ENCODE measurements at regions not wholly inside any gene's neighbourhood (a gene's known extent, or its start where the extent isn't known, plus 50 kb on each side); places are given as distances from the start of the nearest gene placed in this dataset.
"Not testable (repeated sequence)": the region's sequence is repeated elsewhere in the genome, so short reads cannot be mapped to it uniquely, and the experiment has no call there.

DNA sequence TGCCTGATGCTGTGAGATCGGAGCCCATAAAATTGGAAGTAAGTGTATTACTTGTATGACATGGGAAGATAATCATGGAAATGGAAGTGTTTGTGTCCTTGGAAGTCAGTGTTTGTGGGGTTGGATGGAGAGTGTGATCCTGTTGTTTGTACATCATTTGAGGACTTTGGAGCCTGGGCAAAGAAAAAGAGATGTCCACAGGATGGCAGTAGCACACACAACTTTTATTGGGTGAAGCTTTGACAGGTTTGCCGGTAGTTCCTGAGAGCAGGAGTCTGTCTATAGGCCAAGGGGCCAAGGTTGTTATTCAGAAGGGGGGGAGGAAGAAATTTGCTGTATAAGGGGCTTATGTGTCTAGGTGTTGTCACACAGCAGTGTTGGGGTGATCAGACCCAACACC is 533.3 kb downstream of the RPIA start:
- H3K27me3 Mint-ChIP-seq (ENCODE audit: insufficient read depth); H3K27me3 ChIP-seq (ENCODE audit: control insufficient read depth, insufficient read depth, low read length, poor library complexity, severe bottlenecking); H3K27ac Mint-ChIP-seq; H3K4me3 ChIP-seq (ENCODE audit: low read length); H3K4me1 Mint-ChIP-seq; H3K9me3 ChIP-seq (ENCODE audit: control insufficient read depth, low read length); DNase-seq; H3K36me3 ChIP-seq (ENCODE audit: control insufficient read depth, insufficient read depth, low read length); H3K4me3 Mint-ChIP-seq; H3K9ac ChIP-seq (ENCODE audit: extremely low read depth, low read length, poor library complexity, severe bottlenecking); H3K36me3 Mint-ChIP-seq (ENCODE audit: low read depth); H3K4me1 ChIP-seq (ENCODE audit: control insufficient read depth, insufficient read depth, low read length); H3K27ac ChIP-seq (ENCODE audit: low read depth, low read length): not testable (repeated sequence)
- H3K9me3 Mint-ChIP-seq = peaks cover 31% of the 10 kb centered on the region
- 88% methylated on average over 2 of the region's 2 CpGs; no CpG with 5 or more reads in 1 of the 2 experiments for WGBS, 2 experiments (ENCODE audit: insufficient coverage in 1 of 2, insufficient read length in 1 of 2)

GRCh38 chr2:89229979-89230378 is 538.5 kb downstream of the RPIA start:
- H3K9me3 ChIP-seq (ENCODE audit: control insufficient read depth, low read length); H3K4me1 ChIP-seq (ENCODE audit: control insufficient read depth, insufficient read depth, low read length); H3K27ac ChIP-seq (ENCODE audit: low read depth, low read length); H3K9ac ChIP-seq (ENCODE audit: extremely low read depth, low read length, poor library complexity, severe bottlenecking); H3K4me1 Mint-ChIP-seq; H3K27ac Mint-ChIP-seq; H3K36me3 Mint-ChIP-seq (ENCODE audit: low read depth); H3K36me3 ChIP-seq (ENCODE audit: control insufficient read depth, insufficient read depth, low read length); DNase-seq; H3K27me3 ChIP-seq (ENCODE audit: control insufficient read depth, insufficient read depth, low read length, poor library complexity, severe bottlenecking); H3K4me3 Mint-ChIP-seq; H3K27me3 Mint-ChIP-seq (ENCODE audit: insufficient read depth); H3K4me3 ChIP-seq (ENCODE audit: low read length): not testable (repeated sequence)
- peaks cover 24% of the 10 kb centered on the region for H3K9me3 Mint-ChIP-seq
- 97 to 100% methylated on average over 2 to 4 of the region's 6 CpGs for WGBS, 2 experiments (ENCODE audit: insufficient coverage in 1 of 2, insufficient read length in 1 of 2)

DNA sequence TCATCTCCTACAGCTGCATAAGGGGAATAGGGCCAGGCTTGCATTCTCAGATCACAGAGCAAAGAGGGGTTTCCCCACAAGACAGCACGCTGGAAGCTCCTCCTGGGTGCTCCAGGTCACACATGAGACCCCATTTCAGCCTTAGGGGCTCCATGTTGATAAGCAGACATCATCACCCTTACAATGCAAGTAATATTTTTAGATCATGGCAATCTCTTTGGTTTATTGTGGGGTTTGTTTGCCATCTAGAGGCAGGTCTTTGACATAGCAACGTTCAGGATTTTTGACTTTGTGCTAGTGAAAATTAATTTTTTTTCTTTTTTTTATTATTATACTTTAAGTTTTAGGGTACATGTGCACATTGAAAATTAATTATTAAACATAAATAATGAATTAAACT is 539.8 kb downstream of the RPIA start:
- not testable (repeated sequence) for H3K4me3 Mint-ChIP-seq; H3K9me3 ChIP-seq (ENCODE audit: control insufficient read depth, low read length); H3K27me3 ChIP-seq (ENCODE audit: control insufficient read depth, insufficient read depth, low read length, poor library complexity, severe bottlenecking); H3K36me3 Mint-ChIP-seq (ENCODE audit: low read depth); H3K4me1 Mint-ChIP-seq; H3K4me1 ChIP-seq (ENCODE audit: control insufficient read depth, insufficient read depth, low read length); DNase-seq; H3K36me3 ChIP-seq (ENCODE audit: control insufficient read depth, insufficient read depth, low read length); H3K4me3 ChIP-seq (ENCODE audit: low read length); H3K27me3 Mint-ChIP-seq (ENCODE audit: insufficient read depth); H3K27ac Mint-ChIP-seq; H3K27ac ChIP-seq (ENCODE audit: low read depth, low read length); H3K9ac ChIP-seq (ENCODE audit: extremely low read depth, low read length, poor library complexity, severe bottlenecking)
- TF ChIP-seq CTCF (conservative IDR thresholded peaks at IDR 0.05) = peak; percentile 13
- no CpG with 5 or more reads among the region's 2 CpGs for WGBS, 2 experiments (ENCODE audit: insufficient coverage in 1 of 2, insufficient read length in 1 of 2)
- peaks cover 19% of the 10 kb centered on the region for H3K9me3 Mint-ChIP-seq

DNA sequence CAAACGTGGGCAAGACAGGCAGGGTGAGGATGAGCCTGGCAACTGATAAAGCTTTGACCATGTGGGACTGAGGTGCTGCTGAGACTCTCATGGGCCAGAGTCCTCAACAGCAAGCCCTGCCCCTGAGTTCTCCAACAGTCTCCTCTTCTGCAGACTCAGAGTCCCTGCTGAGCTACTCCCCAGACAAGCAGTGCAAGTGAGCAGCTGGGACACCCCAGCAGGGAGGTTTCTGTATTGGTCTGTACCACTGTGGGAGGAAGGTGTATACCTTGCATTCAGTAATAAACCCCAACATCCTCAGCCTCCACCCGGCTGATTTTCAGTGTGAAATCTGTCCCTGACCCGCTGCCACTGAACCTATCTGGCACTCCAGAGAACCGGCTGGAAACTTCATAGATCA is 542.5 kb downstream of the RPIA start:
- 78 to 80% methylated on average over 1 to 3 of the region's 4 CpGs for WGBS, 2 experiments (ENCODE audit: insufficient coverage in 1 of 2, insufficient read length in 1 of 2)
- H3K27ac Mint-ChIP-seq; DNase-seq; H3K4me3 Mint-ChIP-seq; H3K9ac ChIP-seq (ENCODE audit: extremely low read depth, low read length, poor library complexity, severe bottlenecking); H3K36me3 Mint-ChIP-seq (ENCODE audit: low read depth); H3K4me3 ChIP-seq (ENCODE audit: low read length); H3K9me3 ChIP-seq (ENCODE audit: control insufficient read depth, low read length); H3K27me3 Mint-ChIP-seq (ENCODE audit: insufficient read depth); H3K27ac ChIP-seq (ENCODE audit: low read depth, low read length); H3K4me1 ChIP-seq (ENCODE audit: control insufficient read depth, insufficient read depth, low read length); H3K9me3 Mint-ChIP-seq; H3K27me3 ChIP-seq (ENCODE audit: control insufficient read depth, insufficient read depth, low read length, poor library complexity, severe bottlenecking); H3K36me3 ChIP-seq (ENCODE audit: control insufficient read depth, insufficient read depth, low read length); H3K4me1 Mint-ChIP-seq: not testable (repeated sequence)

DNA sequence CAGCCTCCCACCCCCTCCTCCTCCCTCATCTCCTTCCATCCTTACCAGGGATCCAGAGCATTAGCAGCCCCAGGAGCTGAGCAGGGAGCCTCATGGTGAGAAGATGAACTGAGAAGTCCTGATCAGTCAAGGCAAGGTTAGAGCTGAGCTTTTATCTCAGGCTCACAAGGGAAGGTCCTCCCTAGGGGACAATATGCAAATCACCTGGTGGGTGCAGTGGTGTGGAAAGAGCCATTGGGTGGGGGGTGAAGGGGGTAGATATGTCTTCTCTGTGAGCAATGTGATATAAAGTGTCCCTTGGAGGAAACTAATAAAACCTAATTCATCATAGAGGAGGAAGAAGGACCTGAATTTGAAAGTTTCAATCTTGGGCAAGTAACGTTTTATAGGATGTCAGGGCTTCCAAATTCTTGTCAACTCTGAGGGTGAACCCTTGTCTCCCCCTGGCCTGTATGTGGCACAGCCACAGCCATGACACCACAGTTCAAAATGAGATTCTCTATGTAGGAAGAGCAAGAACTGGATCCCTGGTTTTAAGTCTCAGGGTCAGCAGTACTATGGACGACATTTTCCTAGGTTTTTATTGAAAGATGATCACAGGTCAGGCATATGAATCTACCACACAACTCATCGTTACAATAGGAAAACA is 543.5 kb downstream of the RPIA start:
- H3K27ac ChIP-seq (ENCODE audit: low read depth, low read length); H3K4me3 ChIP-seq (ENCODE audit: low read length); H3K4me1 ChIP-seq (ENCODE audit: control insufficient read depth, insufficient read depth, low read length); H3K27me3 ChIP-seq (ENCODE audit: control insufficient read depth, insufficient read depth, low read length, poor library complexity, severe bottlenecking); H3K36me3 ChIP-seq (ENCODE audit: control insufficient read depth, insufficient read depth, low read length); H3K4me3 Mint-ChIP-seq; H3K9ac ChIP-seq (ENCODE audit: extremely low read depth, low read length, poor library complexity, severe bottlenecking); H3K9me3 Mint-ChIP-seq; DNase-seq; H3K27me3 Mint-ChIP-seq (ENCODE audit: insufficient read depth); H3K36me3 Mint-ChIP-seq (ENCODE audit: low read depth); H3K4me1 Mint-ChIP-seq; H3K27ac Mint-ChIP-seq; H3K9me3 ChIP-seq (ENCODE audit: control insufficient read depth, low read length): not testable (repeated sequence)
- 40% methylated on average over 1 of the region's 3 CpGs; no CpG with 5 or more reads in 1 of the 2 experiments for WGBS, 2 experiments (ENCODE audit: insufficient coverage in 1 of 2, insufficient read length in 1 of 2)

DNA sequence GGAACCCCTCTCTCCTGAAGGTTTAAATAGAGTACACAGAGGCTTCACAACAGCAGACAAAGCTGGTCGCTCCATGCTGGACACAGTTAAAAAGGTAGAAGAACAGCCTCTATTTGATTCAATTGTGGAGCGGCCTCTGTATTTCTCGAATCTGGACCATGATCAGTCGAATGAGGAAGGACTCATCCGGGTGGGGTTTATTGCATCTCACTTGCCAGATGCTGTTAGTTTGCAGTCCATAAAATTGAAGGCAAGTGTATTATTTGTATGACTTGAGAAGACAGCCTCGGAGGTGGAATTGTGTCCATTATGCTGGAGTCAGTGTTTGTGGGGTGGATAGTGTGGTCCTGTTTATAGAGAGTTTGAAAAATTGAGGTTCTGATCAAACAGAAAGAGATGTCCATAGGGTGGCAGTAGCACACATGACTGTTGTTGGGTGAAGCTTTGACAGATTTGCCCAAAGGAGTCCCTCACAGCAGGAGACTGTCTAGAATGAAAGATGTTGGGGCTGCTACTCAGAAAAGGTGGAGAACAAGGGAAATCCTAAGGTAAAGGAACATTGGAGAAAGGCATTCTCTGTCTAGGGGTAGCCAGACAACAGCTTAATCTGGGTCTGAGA is 545.5 kb downstream of the RPIA start:
- H3K27me3 Mint-ChIP-seq (ENCODE audit: insufficient read depth); H3K9ac ChIP-seq (ENCODE audit: extremely low read depth, low read length, poor library complexity, severe bottlenecking); H3K36me3 Mint-ChIP-seq (ENCODE audit: low read depth); H3K27me3 ChIP-seq (ENCODE audit: control insufficient read depth, insufficient read depth, low read length, poor library complexity, severe bottlenecking); H3K36me3 ChIP-seq (ENCODE audit: control insufficient read depth, insufficient read depth, low read length); H3K27ac Mint-ChIP-seq; H3K4me1 ChIP-seq (ENCODE audit: control insufficient read depth, insufficient read depth, low read length); H3K9me3 ChIP-seq (ENCODE audit: control insufficient read depth, low read length); DNase-seq; H3K4me1 Mint-ChIP-seq; H3K9me3 Mint-ChIP-seq; H3K27ac ChIP-seq (ENCODE audit: low read depth, low read length); H3K4me3 ChIP-seq (ENCODE audit: low read length); H3K4me3 Mint-ChIP-seq: not testable (repeated sequence)
- WGBS, 2 experiments (ENCODE audit: insufficient coverage in 1 of 2, insufficient read length in 1 of 2) = no CpG with 5 or more reads among the region's 6 CpGs
